Body of pancreas (tissue), 4 donors: ENCODE measurements at regions not wholly inside any gene's neighbourhood (a gene's known extent, or its start where the extent isn't known, plus 50 kb on each side); places are given as distances from the start of the nearest gene placed in this dataset.

Source experiments
- ATAC-seq: fragments of 150-250 bp; one replicate; pipeline ENCODE4 v1.9.1; 2016
- DNase-seq, 4 donors: peaks; one replicate each; pipeline ENCODE4 v3.0.0-alpha.2; 2019
- H3K27ac ChIP-seq, 4 donors: fragments of 200-600 bp; sonication (generic); 1 replicate in 3 of 4; 2 replicates in 1 of 4; pipeline versions ENCODE4 v1.5.1 to v1.6.1; 2016 to 2019; ENCODE audit warnings: mild to moderate bottlenecking in 1 of 4, mixed read lengths in 1 of 4, moderate library complexity in 1 of 4
- H3K27me3 ChIP-seq, 2 donors: fragments of 200-600 bp; sonication (generic); one replicate each; pipeline ENCODE4 v1.6.0; 2016; ENCODE audit warnings: mild to moderate bottlenecking in 1 of 2
- H3K36me3 ChIP-seq, 2 donors: fragments of 200-600 bp; sonication (generic); replicated peaks in 1 of 2; 2 replicates each; pipeline ENCODE4 v1.5.1; 2016; ENCODE audit warnings: low read depth in 2 of 2; ENCODE audit not compliant: insufficient read depth in 1 of 2
- H3K4me1 ChIP-seq: fragments of 200-600 bp; sonication (generic); one replicate; pipeline ENCODE4 v1.6.0; 2016
- H3K4me3 ChIP-seq, 2 donors: fragments of 200-600 bp; sonication (generic); 1 replicate in 1 of 2; 2 replicates in 1 of 2; pipeline ENCODE4 v1.5.1; 2016 to 2019
- H3K9me3 ChIP-seq, 3 donors: fragments of 200-600 bp; sonication (generic); 1 replicate in 2 of 3; 2 replicates in 1 of 3; pipeline ENCODE4 v1.5.1; 2016
- POLR2A ChIP-seq, 3 donors: fragments of 450-650 bp; IDR thresholded peaks; one replicate each; pipeline ENCODE4 v1.6.1; 2016; ENCODE audit warnings: antibody characterized with exemption in 3 of 3, mild to moderate bottlenecking in 2 of 3
- WGBS, 2 donors: methylation state at CpG; one replicate each; pipeline ENCODE4 v1.1.5; 2017; 5-methylcytosine and 5-hydroxymethylcytosine counted together
- intact Hi-C: fragments of 100-400 bp; cut with DNase I; formaldehyde crosslinking; loops from one replicate; pipeline ENCODE4 v1.15.1; 2023
- TF ChIP-seq, protein P1 (sequence below), 7 experiments: fragments of 450-650 bp in 4 of 7; fragments of 200-600 bp in 3 of 7; sonication (generic) in 3 of 7; IDR thresholded peaks; one replicate each; pipeline ENCODE4 v1.5.1; 2016 to 2019; ENCODE audit warnings: antibody characterized with exemption in 7 of 7

DNA sequence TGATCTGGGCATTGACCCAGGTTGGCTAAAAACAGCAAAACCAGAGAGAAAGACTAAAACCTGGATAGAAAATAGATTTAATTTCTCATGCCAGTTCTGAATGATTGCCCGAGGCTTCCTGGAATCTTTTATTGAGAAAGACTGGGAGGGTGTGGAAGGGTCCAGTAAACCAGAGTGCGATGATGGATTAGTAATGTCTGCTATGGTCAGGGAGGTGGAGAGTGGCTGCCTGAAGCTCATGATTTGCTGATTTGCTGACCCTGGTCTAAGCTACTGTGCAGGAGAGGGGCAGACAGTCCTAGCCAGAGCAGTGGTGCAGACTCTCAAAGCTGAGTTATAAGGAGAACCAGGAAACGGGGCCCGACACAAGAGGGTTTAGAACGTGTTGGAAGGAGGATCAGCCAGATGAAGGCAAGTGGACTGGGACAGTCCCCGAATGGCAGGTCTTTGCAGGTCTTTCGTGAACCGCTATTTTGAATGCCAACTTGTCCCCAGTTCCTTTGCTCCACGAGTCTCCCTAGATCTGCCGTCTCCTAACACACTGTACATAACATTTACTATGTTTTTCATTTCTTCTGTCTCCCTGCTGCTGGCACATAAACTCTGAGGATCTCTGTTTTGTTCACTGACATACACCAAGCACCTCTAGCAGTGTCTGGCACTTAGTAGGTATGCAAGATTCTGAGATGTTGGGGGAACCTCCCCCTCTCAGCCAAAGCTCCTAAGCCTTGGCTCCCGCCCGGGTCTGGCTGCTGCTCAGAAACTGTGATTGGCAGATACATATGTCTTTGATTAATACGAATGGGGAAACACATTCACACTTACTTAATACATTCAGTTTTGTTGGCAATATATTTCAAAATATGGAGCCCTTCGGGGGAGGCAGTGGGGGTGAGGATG lies 237.3 kb upstream of the TNRC6C start:
- WGBS, 2 donors, result 66 to 72% methylated on average over 14 of the region's 14 CpGs
- TF ChIP-seq POLR2A (IDR thresholded peaks at IDR 0.05), result no peak
- TF ChIP-seq, protein P1, sequence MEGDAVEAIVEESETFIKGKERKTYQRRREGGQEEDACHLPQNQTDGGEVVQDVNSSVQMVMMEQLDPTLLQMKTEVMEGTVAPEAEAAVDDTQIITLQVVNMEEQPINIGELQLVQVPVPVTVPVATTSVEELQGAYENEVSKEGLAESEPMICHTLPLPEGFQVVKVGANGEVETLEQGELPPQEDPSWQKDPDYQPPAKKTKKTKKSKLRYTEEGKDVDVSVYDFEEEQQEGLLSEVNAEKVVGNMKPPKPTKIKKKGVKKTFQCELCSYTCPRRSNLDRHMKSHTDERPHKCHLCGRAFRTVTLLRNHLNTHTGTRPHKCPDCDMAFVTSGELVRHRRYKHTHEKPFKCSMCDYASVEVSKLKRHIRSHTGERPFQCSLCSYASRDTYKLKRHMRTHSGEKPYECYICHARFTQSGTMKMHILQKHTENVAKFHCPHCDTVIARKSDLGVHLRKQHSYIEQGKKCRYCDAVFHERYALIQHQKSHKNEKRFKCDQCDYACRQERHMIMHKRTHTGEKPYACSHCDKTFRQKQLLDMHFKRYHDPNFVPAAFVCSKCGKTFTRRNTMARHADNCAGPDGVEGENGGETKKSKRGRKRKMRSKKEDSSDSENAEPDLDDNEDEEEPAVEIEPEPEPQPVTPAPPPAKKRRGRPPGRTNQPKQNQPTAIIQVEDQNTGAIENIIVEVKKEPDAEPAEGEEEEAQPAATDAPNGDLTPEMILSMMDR (IDR thresholded peaks at IDR 0.05), result no peak
- no peaks in the 10 kb centered on the region for H3K4me1 ChIP-seq
- no peaks in the 10 kb centered on the region for H3K36me3 ChIP-seq
- H3K27ac ChIP-seq, result no peak overlapping the region
- H3K4me3 ChIP-seq, result no peak overlapping the region
- intact Hi-C loops, result no loop called here
- ATAC-seq (no peak), DNase-seq (no peak)
- no peaks in the 10 kb centered on the region for H3K9me3 ChIP-seq
- H3K27me3 ChIP-seq, result peaks cover 0 to 3% of the 10 kb centered on the region in 2 donors

DNA sequence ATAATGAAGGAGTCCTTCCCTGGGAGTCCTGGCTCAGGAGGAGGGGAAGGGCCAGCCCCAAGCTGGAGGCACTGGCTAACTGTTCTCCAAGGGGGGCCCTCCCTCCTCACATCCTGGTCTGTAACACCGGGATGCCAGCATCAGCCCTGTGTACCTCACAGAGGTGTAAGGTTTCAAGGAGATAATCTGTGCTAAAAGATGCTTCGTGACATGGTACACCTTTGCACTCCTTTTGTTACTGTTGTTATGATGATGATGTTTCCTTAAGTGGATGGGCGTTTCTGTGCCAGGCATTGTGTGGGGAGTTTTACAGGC lies 236.7 kb upstream of the TNRC6C start:
- peaks cover 0 to 3% of the 10 kb centered on the region in 2 donors for H3K27me3 ChIP-seq
- no peaks in the 10 kb centered on the region for H3K4me1 ChIP-seq
- no peak overlapping the region for H3K4me3 ChIP-seq
- no peak for ATAC-seq
- intact Hi-C loops, result no loop called here
- H3K9me3 ChIP-seq, result no peaks in the 10 kb centered on the region
- no peak for DNase-seq
- TF ChIP-seq, protein P1 (IDR thresholded peaks at IDR 0.05), result no peak
- 32 to 40% methylated on average over 3 of the region's 3 CpGs for WGBS, 2 donors
- H3K27ac ChIP-seq, result no peak overlapping the region
- H3K36me3 ChIP-seq, result no peaks in the 10 kb centered on the region

DNA sequence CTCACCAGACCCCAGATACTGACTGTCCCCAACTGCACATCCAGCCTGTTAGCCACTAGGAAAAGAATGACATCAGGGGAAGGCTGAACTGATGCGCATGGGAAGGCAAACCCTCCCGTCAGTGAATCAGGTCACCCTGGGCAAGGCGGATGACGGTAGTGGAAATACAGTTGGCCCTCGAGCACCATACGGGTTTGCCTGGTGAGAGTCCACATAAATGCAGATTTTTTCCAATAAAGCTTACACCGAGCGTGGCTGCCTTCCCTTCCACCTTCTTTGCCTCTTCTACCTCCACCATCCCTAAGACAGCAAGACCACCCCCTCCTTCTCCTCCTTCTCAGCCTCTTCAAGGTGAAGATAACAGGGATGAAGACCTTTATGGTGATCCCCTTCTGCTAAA lies 236.1 kb upstream of the TNRC6C start:
- Histone ChIP-seq H3K4me1 (no peaks in the 10 kb centered on the region), H3K4me3 (no peak overlapping the region), H3K9me3 (no peaks in the 10 kb centered on the region), H3K27me3 (peaks cover 0 to 3% of the 10 kb centered on the region in 2 donors), H3K36me3 (no peaks in the 10 kb centered on the region), H3K27ac (no peak overlapping the region)
- DNase-seq (no peak), ATAC-seq (no peak)
- no peak for TF ChIP-seq POLR2A (IDR thresholded peaks at IDR 0.05)
- TF ChIP-seq, protein P1 (IDR thresholded peaks at IDR 0.05), result no peak
- intact Hi-C loops, result no loop called here
- 80 to 82% methylated on average over 8 of the region's 8 CpGs for WGBS, 2 donors

DNA sequence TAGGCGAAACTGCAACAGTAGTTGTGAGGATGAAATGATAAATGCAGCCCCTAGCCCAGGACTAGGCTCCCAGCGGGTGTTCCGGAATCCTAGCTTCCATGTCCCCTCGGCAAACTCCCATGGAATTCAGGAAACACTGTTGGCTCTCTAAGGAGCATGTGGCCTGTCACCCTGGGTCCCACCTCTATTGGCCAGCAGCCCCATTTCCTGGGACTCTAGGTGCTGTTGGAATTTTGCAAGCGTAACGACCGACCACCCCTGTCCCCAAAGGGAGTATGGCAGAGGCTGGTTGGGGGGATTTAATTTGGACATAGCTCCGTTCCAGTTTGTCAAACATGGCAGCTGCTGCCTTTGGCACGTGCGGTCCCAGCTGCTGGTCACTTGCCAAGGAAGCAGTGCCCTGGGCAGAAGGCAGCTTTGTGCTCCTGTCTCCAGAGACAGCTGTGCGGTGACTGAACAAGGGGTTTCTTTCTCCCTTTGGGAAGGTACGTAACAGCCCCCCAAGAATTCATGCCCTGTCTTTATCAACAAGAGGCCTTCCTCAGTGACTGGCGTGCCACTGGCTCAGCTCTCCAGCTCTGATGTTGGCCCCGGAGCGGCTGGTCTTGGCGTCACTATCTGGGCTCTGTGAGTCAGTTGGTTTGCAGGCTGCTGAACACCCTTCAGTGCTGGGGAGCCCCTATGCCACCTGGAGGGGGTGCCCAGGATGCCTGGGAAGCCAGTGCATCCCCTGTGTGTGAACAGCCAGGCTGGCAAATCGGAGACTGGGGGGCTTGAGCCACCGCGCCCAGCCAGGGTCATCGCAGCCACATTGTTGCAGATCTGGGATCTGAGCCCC lies 235.2 kb upstream of the TNRC6C start:
- Histone ChIP-seq H3K27me3 (peaks cover 0 to 3% of the 10 kb centered on the region in 2 donors), H3K4me1 (no peaks in the 10 kb centered on the region), H3K9me3 (no peaks in the 10 kb centered on the region), H3K4me3 (no peak overlapping the region), H3K36me3 (no peaks in the 10 kb centered on the region), H3K27ac (no peak overlapping the region)
- intact Hi-C loops, result no loop called here
- TF ChIP-seq POLR2A (IDR thresholded peaks at IDR 0.05), result no peak
- TF ChIP-seq, protein P1 (IDR thresholded peaks at IDR 0.05), result no peak
- ATAC-seq (no peak), DNase-seq (no peak)
- WGBS, 2 donors, result 69 to 70% methylated on average over 9 to 17 of the region's 20 CpGs
